HG02678 (cell line): ENCODE measurements at regions not wholly inside any gene's neighbourhood (a gene's known extent, or its start where the extent isn't known, plus 50 kb on each side); places are given as distances from the start of the nearest gene placed in this dataset.

Experiments used
- ATAC-seq: cut with Tn5 transposase; IDR thresholded peaks from one replicate; pipeline ENCODE4 v1.9.1; 2021; ENCODE audit warnings: mild to moderate bottlenecking, moderate library complexity; ENCODE audit not compliant: unreplicated experiment

DNA sequence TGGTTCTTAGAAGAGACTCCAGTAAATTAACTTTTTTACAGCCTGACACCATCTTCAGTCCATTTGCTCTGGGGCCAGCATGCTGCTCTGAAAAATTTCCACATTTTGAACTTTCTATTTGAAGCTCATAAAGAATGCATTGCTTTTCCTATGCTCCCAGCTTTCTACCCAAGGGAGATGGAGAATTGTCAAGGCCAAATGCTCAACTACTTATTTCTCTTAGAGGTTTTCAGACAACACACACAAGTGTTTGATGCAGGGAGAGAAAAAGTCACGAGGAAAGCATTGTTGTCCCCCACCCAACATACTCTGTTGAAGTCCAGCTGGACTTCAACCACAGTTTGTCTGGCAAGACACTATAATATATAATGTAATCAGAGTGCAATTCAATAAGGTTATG, 100.3 kb upstream of the CADPS start:
- ATAC-seq = no peak

- no peak for ATAC-seq
Observed at GRCh38 chr3:62981962-62982361, 106.7 kb upstream of the CADPS start.

GRCh38 chr3:62982795-62983455, 107.7 kb upstream of the CADPS start:
- no peak for ATAC-seq

- no peak for ATAC-seq
Observed at GRCh38 chr3:62986061-62986460, 110.8 kb upstream of the CADPS start.

DNA sequence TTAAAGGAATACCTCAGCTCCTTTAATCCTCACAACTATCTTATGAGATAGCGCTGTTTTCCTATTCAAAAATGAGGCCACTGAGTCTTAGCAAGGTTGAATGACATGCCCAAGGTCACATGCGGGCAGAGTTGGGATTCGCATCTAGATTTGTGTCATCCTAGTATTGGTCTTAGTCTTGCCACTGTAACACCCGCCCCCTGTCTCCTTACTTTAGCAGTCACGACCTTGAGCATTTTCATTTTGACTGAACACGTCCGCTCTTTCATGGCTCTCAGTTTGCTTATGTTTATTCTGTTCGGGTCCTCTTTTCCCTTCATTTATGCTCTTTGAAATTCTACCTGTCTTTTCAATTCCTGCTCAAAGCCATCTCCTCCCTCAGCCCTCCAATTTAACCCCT, 112.5 kb upstream of the CADPS start:
- no peak for ATAC-seq

DNA sequence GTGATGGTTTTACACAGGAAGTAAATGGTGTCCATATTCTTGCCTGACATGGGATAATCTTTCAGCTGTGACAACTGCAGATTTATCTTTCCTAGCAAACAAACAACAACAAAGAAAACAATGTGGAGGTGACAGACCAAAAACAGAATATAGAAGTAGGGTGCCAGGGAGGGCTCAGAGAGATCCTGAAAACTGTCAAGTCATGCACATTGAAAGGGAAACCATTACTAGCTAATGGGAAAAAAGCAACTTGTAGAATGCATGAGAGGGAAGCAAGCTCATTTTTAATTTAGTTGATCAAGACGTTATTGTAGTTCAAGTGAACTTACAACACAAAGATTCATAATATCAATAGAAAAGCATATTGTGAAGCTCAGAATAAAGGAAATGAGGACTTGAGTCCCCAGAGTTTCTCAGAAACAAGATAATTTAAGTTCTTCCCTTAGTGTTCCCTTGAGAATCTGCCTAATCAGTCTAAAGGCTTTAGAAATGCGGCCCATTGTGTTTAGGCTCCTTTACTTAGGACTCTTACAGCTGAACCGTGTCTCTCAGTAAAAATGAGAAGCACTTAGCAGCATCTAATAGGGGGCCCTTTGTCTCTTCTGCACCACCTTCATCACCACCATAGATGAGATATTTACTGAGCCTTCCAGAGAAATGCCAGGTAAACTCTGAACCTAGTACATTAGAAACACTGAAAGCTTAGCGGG, 115.6 kb upstream of the CADPS start:
- no peak for ATAC-seq

- no peak for ATAC-seq
Observed at GRCh38 chr3:62992520-62992919, 117.3 kb upstream of the CADPS start.

DNA sequence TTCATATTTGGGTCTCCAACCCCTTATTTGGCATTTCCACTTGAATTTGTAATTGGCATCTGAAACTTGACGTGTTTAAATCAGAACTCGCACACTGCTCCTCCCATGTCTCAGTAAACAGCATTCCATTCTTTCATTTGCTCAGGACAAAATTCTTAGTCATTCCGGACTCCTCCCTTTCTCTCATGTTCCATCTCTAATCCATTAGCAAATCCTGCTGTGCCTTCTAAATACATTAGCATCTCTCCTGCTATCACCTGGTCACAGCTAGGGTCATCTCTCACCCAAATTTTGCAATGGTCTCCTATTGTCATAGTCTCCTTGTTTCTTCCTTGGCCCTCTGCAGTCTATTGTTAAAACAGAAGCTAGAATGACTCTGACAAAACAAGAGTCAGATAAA, 119.9 kb upstream of the CADPS start:
- no peak for ATAC-seq

GRCh38 chr3:62995530-62995929, 120.3 kb upstream of the CADPS start:
- ATAC-seq = no peak

DNA sequence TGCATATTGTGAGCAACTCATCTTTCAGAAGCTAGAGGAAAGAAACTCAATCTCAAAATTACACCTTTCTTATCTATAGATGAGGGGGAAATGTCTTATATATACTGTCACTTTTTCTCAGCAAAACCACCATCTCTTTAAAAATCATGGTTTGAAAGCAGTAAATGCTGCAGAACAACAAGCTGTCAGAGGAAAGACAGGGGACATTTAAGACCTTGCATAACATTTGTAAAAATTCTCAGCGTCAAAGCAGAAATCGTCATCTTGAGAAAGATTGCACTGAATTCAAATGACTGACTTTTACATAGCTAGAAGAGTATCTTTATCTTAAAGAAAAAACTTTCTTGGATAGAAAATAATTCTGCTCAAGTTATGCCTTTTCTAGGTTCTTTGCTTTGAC, 122.2 kb upstream of the CADPS start:
- no peak for ATAC-seq

GRCh38 chr3:62999158-62999557, 123.9 kb upstream of the CADPS start:
- no peak for ATAC-seq

DNA sequence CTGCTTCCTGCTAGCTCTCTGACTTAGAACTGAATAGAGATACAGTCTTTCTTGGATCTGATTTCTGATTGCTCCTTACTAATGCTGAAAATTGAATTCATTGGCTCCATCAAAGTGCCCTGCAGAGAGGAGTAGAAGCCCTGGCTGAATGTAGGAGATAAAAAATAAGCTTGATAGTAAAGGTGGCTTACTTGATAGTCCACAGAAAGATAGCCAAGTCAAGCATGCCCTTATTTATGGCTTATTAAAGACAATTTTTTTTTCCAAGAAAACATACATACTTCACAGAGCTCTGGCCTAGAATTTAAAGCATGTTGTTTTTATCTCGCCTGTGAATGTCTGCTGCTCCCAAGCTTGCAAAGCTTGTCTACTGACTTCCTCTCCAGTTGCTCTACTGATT, 124.6 kb upstream of the CADPS start:
- ATAC-seq = no peak

DNA sequence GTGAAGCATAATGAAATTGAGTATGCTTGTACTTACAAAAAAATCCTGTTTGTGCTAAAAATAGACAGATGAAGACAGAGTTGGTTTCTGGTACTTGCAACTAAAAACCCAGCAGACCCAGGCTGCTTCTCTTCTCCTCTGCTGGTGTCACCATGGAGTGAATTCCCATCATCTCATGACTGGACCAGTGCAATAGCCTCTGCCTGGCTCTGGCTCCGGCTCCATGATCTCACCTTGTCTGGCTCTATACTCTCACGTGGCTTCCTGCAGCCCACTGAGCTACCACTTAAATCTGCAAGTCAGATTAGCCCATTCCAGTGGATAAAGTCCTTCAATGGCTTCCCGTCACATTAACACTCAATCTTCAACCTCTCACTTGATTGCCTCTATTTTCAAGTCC, 129.2 kb upstream of the CADPS start:
- no peak for ATAC-seq

GRCh38 chr3:63015614-63016309, 140.5 kb upstream of the CADPS start:
- ATAC-seq = no peak

GRCh38 chr3:63022114-63022513, 146.9 kb upstream of the CADPS start:
- ATAC-seq = no peak

- no peak for ATAC-seq
Observed at GRCh38 chr3:63026722-63027121, 151.5 kb upstream of the CADPS start.

DNA sequence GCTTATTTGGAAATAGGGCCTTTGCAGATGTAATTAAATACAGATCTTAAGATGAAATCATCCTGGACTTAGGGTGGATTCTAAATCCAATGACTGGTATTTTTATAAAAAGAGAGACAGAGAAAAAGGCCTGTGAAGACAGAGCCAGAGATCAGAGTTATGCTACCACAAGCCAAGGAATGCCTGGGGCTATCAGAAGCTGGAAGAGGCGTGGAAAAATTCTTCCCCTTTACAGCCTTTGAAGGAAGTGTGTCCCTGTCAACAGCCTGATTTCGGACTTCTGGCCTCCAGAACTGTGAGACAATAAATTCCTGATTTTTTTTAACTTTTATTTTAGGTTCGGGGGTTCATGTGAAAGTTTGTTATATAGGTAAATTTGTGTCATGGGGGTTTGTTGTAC, 154.1 kb upstream of the CADPS start:
- no peak for ATAC-seq

GRCh38 chr3:63029921-63030320, 154.7 kb upstream of the CADPS start:
- no peak for ATAC-seq

GRCh38 chr3:63030666-63031065, 155.4 kb upstream of the CADPS start:
- no peak for ATAC-seq

DNA sequence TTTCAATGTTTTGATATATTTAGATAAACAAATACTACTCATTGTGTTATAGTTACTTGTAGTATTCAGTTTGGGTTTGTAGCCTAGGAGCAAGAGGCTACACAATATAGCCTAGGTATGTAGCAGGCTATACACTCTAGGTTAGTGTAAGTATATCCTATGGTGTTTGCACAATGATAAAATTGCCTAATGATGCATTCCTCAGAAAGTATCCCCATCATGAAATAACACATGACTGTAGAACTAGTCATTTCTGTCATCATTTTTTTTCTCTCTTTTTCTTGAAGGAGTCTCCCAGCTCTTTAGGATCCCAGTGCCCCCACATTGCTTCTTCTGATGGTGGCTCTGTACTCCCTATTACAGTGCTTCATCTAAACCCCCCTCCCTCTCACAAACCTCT, 157.7 kb upstream of the CADPS start:
- ATAC-seq = no peak

DNA sequence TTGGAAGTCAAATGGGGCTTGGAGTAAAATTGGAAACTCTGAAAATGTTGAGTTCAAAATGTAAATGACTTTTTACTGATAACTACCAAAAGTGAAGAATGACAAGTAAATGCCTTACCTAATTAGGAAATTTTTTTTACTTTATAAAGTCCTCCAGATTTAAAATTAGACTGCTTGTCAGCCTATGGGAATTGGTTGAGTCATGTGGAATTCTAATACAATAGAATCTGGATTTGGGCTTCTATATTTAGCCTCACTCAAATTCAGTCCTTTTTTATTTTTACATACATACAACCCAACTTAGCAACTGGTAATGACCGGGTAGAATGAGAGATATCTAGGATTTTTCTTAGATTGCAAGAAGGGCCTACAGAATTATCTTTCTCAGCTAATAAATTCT, 158.9 kb upstream of the CADPS start:
- ATAC-seq = no peak

DNA sequence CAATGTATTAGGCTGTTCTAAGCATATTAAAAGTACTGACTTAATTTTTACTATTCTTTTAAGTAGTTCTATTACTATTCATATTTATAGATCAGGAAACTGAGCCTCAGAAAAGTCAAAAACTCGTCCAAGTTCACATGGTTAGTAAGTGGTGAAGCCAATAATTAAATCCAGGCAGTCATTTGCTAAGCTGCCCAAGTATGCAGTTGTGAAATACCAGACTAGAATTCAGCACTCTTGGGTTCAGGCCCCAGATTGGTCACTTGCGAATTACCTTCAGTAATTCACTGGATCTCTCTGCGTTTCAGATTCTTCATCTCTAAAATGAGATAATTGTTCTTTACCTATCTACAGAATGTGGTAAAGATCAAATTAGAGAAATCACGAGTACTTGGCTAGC, 161.9 kb upstream of the CADPS start:
- no peak for ATAC-seq
